Erythroblast (primary cell): ENCODE measurements at regions not wholly inside any gene's neighbourhood (a gene's known extent, or its start where the extent isn't known, plus 50 kb on each side); places are given as distances from the start of the nearest gene placed in this dataset.

Experiments used
- GATA1 ChIP-seq: IDR thresholded peaks from 2 replicates; pipeline ENCODE4 v1.6.1; 2011; ENCODE audit warnings: low read depth, mild to moderate bottlenecking, control low read depth, low read length, moderate library complexity
- POLR2A ChIP-seq: IDR thresholded peaks from 2 replicates; pipeline ENCODE4 v1.6.1; 2011; ENCODE audit warnings: mild to moderate bottlenecking, low read length

- no peak for TF ChIP-seq POLR2A
- TF ChIP-seq GATA1 = no peak
Measured at GRCh38 chr5:173496129-173496882, 120.1 kb downstream of the BOD1 start.
